B cell (primary cell): ENCODE measurements at regions not wholly inside any gene's neighbourhood (a gene's known extent, or its start where the extent isn't known, plus 50 kb on each side); places are given as distances from the start of the nearest gene placed in this dataset.
"Not testable (repeated sequence)": the region's sequence is repeated elsewhere in the genome, so short reads cannot be mapped to it uniquely, and the experiment has no call there.

Experiments used
- ATAC-seq: fragments of 200-7000 bp; cut with Tn5 transposase; one replicate; pipeline ENCODE4 v1.10.0; 2021; ENCODE audit warnings: low read depth, mild to moderate bottlenecking, moderate number of reproducible peaks, moderate library complexity
- CTCF ChIA-PET: fragments of 350-600 bp; sonication (Branson Sonifier 250); formaldehyde crosslinking; loops from one replicate; lab custom pipeline; 2021; ENCODE audit warnings: antibody characterized with exemption, inconsistent platforms; lab: Charles Lee
- POLR2A ChIA-PET: fragments of 350-600 bp; sonication (Branson Sonifier 250); formaldehyde crosslinking; loops from one replicate; lab custom pipeline; 2021; ENCODE audit warnings: antibody characterized with exemption; lab: Charles Lee
- DNase-seq: peaks from one replicate; pipeline ENCODE4 v3.0.0; 2013
- H2AFZ ChIP-seq: 2 replicates; pipeline ENCODE4 v1.6.1; 2012; ENCODE audit warnings: mild to moderate bottlenecking, low read depth, low read length; ENCODE audit not compliant: insufficient read depth, poor library complexity, severe bottlenecking
- H3K27ac ChIP-seq, 2 donors: 1 replicate in 1 of 2; 2 replicates in 1 of 2; pipeline ENCODE4 v1.5.1; 2012 to 2013; ENCODE audit warnings: low read length in 2 of 2, mild to moderate bottlenecking in 2 of 2, moderate library complexity in 1 of 2
- H3K27me3 ChIP-seq, 4 experiments: fragments of 200-600 bp in 1 of 4; sonication (generic) in 1 of 4; replicated peaks in 1 of 4; 1 replicate in 2 of 4; 2 replicates in 2 of 4; pipeline versions ENCODE4 v1.6.1 to v1.7.0; 2013 to 2016; ENCODE audit warnings: low read length in 3 of 4, mild to moderate bottlenecking in 2 of 4, mixed read lengths in 1 of 4, moderate library complexity in 1 of 4; ENCODE audit not compliant: insufficient read depth in 4 of 4, control insufficient read depth in 3 of 4; ENCODE audit errors: control extremely low read depth in 1 of 4
- H3K36me3 ChIP-seq, 2 experiments: replicated peaks in 1 of 2; 1 replicate in 1 of 2; 2 replicates in 1 of 2; pipeline versions ENCODE4 v1.6.1 to v1.7.1; 2013; ENCODE audit warnings: low read length in 1 of 2; ENCODE audit not compliant: insufficient read depth in 2 of 2, control insufficient read depth in 1 of 2; ENCODE audit errors: control extremely low read depth in 1 of 2, extremely low read depth in 1 of 2
- H3K4me1 ChIP-seq, 2 donors: fragments of 200-600 bp in 1 of 2; sonication (generic) in 1 of 2; 1 replicate in 1 of 2; 2 replicates in 1 of 2; pipeline versions ENCODE4 v1.5.1 to v1.6.1; 2013 to 2017; ENCODE audit warnings: low read length in 2 of 2; ENCODE audit not compliant: control insufficient read depth in 2 of 2, insufficient read depth in 2 of 2
- H3K4me2 ChIP-seq: replicated peaks from 2 replicates; pipeline ENCODE3; 2012; ENCODE audit warnings: mild to moderate bottlenecking, low read depth, low read length; ENCODE audit not compliant: poor library complexity, severe bottlenecking
- H3K4me3 ChIP-seq, 5 experiments: fragments of 200-600 bp in 1 of 5; sonication (generic) in 1 of 5; 1 replicate in 3 of 5; 2 replicates in 2 of 5; pipeline versions ENCODE4 v1.5.1 to v1.7.0; 2011 to 2016; ENCODE audit warnings: low read length in 4 of 5, mild to moderate bottlenecking in 4 of 5, low read depth in 2 of 5, control low read depth in 1 of 5, moderate library complexity in 1 of 5; ENCODE audit not compliant: insufficient read depth in 1 of 5; ENCODE audit errors: control extremely low read depth in 1 of 5, extremely low read depth in 1 of 5
- H3K79me2 ChIP-seq: fragments of 200-600 bp; sonication (generic); one replicate; pipeline ENCODE4 v1.6.0; 2016; ENCODE audit warnings: low read length; ENCODE audit not compliant: control insufficient read depth, insufficient read depth
- H3K9ac ChIP-seq: fragments of 200-600 bp; sonication (generic); 2 replicates; pipeline ENCODE4 v1.6.1; 2017; ENCODE audit warnings: mild to moderate bottlenecking, low read length, moderate library complexity
- H3K9me3 ChIP-seq, 3 donors: one replicate each; pipeline versions ENCODE4 v1.6.1 to v1.7.1; 2013; ENCODE audit warnings: low read length in 2 of 3; ENCODE audit not compliant: control insufficient read depth in 2 of 3, insufficient read depth in 1 of 3; ENCODE audit errors: control extremely low read depth in 1 of 3
- H4K20me1 ChIP-seq: 2 replicates; pipeline ENCODE4 v1.6.0; 2012; ENCODE audit warnings: mild to moderate bottlenecking, low read length; ENCODE audit not compliant: insufficient read depth, control insufficient read depth, poor library complexity, severe bottlenecking
- H3K27ac Mint-ChIP-seq: one replicate; pipeline ENCODE4 v1.8.0; 2021; ENCODE audit warnings: mixed read lengths
- H3K27me3 Mint-ChIP-seq: one replicate; pipeline ENCODE4 v1.8.0; 2021; ENCODE audit warnings: mixed read lengths
- H3K4me1 Mint-ChIP-seq: one replicate; pipeline ENCODE4 v1.8.0; 2021; ENCODE audit warnings: mixed read lengths
- H3K4me3 Mint-ChIP-seq: one replicate; pipeline ENCODE4 v1.8.0; 2021; ENCODE audit warnings: mixed read lengths
- H3K9me3 Mint-ChIP-seq: one replicate; pipeline ENCODE4 v1.8.0; 2022; ENCODE audit warnings: mixed read lengths; ENCODE audit not compliant: insufficient read depth
- EZH2 ChIP-seq: IDR thresholded peaks from 2 replicates; pipeline ENCODE4 v1.6.1; 2012; ENCODE audit warnings: borderline replicate concordance, low read depth, mild to moderate bottlenecking, moderate library complexity, low read length; ENCODE audit not compliant: insufficient read depth, poor library complexity, severe bottlenecking
- WGBS: methylation state at CpG from one replicate; pipeline ENCODE4 v1.1.5; 2013; ENCODE audit warnings: missing lambda C conversion rate; ENCODE audit not compliant: insufficient coverage; 5-methylcytosine and 5-hydroxymethylcytosine counted together
- intact Hi-C: fragments of 100-400 bp; cut with micrococcal nuclease; formaldehyde crosslinking; loops from one replicate; pipeline ENCODE4 v1.10.0; 2022
- TF ChIP-seq, protein P1 (sequence below): fragments of 200-600 bp; IDR thresholded peaks from one replicate; pipeline ENCODE4 v1.8.0; 2022; ENCODE audit warnings: antibody characterized with exemption, mild to moderate bottlenecking

DNA sequence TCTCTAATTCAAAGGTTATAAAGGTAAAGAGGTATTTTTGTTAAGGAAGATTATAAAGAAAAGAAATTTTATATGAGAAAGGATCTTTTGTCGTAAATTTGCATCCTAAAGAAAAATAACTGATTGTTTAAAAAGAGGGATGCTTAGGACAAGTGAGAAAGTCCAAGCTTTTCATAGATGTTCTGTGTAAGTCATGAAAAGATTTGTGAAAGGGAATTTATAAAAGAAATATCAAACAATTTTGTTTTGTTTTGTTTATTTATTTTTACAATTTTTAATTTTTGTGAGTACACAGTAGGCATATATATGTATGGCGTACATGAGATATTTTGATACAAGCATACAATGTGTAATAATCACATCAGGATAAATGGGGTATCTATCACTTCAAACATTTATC lies 145.2 kb downstream of the ADSS2 start:
- H3K27me3 Mint-ChIP-seq, result no peaks in the 10 kb centered on the region
- H3K4me2 ChIP-seq, result no peak overlapping the region
- H3K9me3 Mint-ChIP-seq, result peaks cover 2% of the 10 kb centered on the region
- H3K9me3 ChIP-seq, result peaks cover 0 to 4% (median 0%) of the 10 kb centered on the region in 3 donors
- POLR2A ChIA-PET, result no interaction called here
- no peak overlapping the region for H3K4me3 ChIP-seq
- H4K20me1 ChIP-seq, result no peaks in the 10 kb centered on the region
- CTCF ChIA-PET, result interaction anchor here (0.7 kb wide), 1 partner anchor 1020 kb away, joined by 3 read pairs; no protein-coding TSS in a partner anchor
- H3K4me3 Mint-ChIP-seq, result no peak overlapping the region
- intact Hi-C loops, result no loop called here
- H3K27me3 ChIP-seq, result no peaks in the 10 kb centered on the region
- WGBS, result 100% methylated on average over 1 of the region's 2 CpGs
- H3K36me3 ChIP-seq, result no peaks in the 10 kb centered on the region
- no peaks in the 10 kb centered on the region for H3K79me2 ChIP-seq
- no peak overlapping the region for H2AFZ ChIP-seq
- no peak for DNase-seq
- no peak for TF ChIP-seq EZH2
- TF ChIP-seq, protein P1, sequence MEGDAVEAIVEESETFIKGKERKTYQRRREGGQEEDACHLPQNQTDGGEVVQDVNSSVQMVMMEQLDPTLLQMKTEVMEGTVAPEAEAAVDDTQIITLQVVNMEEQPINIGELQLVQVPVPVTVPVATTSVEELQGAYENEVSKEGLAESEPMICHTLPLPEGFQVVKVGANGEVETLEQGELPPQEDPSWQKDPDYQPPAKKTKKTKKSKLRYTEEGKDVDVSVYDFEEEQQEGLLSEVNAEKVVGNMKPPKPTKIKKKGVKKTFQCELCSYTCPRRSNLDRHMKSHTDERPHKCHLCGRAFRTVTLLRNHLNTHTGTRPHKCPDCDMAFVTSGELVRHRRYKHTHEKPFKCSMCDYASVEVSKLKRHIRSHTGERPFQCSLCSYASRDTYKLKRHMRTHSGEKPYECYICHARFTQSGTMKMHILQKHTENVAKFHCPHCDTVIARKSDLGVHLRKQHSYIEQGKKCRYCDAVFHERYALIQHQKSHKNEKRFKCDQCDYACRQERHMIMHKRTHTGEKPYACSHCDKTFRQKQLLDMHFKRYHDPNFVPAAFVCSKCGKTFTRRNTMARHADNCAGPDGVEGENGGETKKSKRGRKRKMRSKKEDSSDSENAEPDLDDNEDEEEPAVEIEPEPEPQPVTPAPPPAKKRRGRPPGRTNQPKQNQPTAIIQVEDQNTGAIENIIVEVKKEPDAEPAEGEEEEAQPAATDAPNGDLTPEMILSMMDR, result no peak
- H3K27ac ChIP-seq, result no peak overlapping the region
- H3K27ac Mint-ChIP-seq, result no peak overlapping the region
- H3K4me1 Mint-ChIP-seq, result peaks cover 2% of the 10 kb centered on the region
- H3K9ac ChIP-seq, result no peak overlapping the region
- no peaks in the 10 kb centered on the region for H3K4me1 ChIP-seq
- no peak for ATAC-seq

DNA sequence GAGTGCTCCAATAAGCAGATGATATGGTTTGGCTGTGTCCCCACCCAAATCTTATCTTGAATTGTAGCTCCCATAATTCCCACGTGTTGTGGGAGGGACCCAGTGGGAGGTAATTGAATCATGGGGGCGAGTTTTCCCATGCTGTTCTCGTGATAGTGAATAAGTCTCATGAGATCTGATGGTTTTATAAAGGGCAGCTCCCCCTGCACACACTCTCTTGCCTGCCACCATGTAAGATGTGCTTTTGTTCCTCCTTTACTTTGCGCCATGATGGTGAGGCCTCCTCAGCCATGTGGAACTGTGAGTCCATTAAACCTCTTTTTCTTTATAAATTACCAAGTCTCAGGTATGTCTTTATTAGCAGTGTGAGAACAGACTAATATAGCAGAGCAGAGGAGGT lies 142.5 kb downstream of the ADSS2 start:
- intact Hi-C loops, H3K27me3 Mint-ChIP-seq, H3K9me3 ChIP-seq, H2AFZ ChIP-seq, H3K4me3 Mint-ChIP-seq, H3K9me3 Mint-ChIP-seq, H3K4me3 ChIP-seq, H3K27me3 ChIP-seq, H3K36me3 ChIP-seq, H3K4me1 ChIP-seq, H3K4me1 Mint-ChIP-seq, ATAC-seq, H3K4me2 ChIP-seq, CTCF ChIA-PET, H3K9ac ChIP-seq, H3K79me2 ChIP-seq, H3K27ac ChIP-seq, DNase-seq, H3K27ac Mint-ChIP-seq, H4K20me1 ChIP-seq: not testable (repeated sequence)
- WGBS, result no CpG with 5 or more reads among the region's 4 CpGs
- POLR2A ChIA-PET, result interaction anchor here (0.7 kb wide), 1 partner anchor 1054 kb away, joined by 3 read pairs; the partner anchor contains the start of gene SDCCAG8
